OCI-LY3 (cell line): ENCODE measurements at regions not wholly inside any gene's neighbourhood (a gene's known extent, or its start where the extent isn't known, plus 50 kb on each side); places are given as distances from the start of the nearest gene placed in this dataset.

Experiments
- H2AFZ ChIP-seq: fragments of 200-600, 300-600 bp; shearing (Covaris generic); 2 replicates; pipeline ENCODE4 v1.6.0; 2014; ENCODE audit warnings: antibody characterized with exemption, low read depth, low read length
- H3K27ac ChIP-seq: fragments of 200-600, 300-600 bp; sonication (generic); 2 replicates; pipeline ENCODE4 v1.5.1; 2014; ENCODE audit warnings: mild to moderate bottlenecking, low read length, moderate library complexity, mixed read lengths
- H3K27me3 ChIP-seq: fragments of 200-600, 300-600 bp; sonication (generic); 2 replicates; pipeline ENCODE4 v1.6.1; 2014; ENCODE audit warnings: low read depth, low read length, mixed read lengths
- H3K36me3 ChIP-seq: fragments of 200-600, 300-600 bp; sonication (generic); replicated peaks from 2 replicates; pipeline ENCODE3; 2014; ENCODE audit warnings: low read depth, low read length, mixed read lengths
- H3K4me1 ChIP-seq: fragments of 300-600, 200-600 bp; sonication (generic); 2 replicates; pipeline ENCODE4 v1.6.1; 2014; ENCODE audit warnings: low read length, mixed read lengths
- H3K4me2 ChIP-seq: fragments of 200-600, 300-600 bp; sonication (generic); 2 replicates; pipeline ENCODE4 v1.6.1; 2014; ENCODE audit warnings: low read length, mixed read lengths
- H3K4me3 ChIP-seq: fragments of 300-600, 200-600 bp; sonication (generic); 2 replicates; pipeline ENCODE4 v1.5.1; 2014; ENCODE audit warnings: antibody characterized with exemption, mild to moderate bottlenecking, low read length, moderate library complexity
- H3K79me2 ChIP-seq: fragments of 300-600, 200-600 bp; shearing (Covaris generic); 2 replicates; pipeline ENCODE4 v1.6.1; 2014; ENCODE audit warnings: mild to moderate bottlenecking, low read length, mixed read lengths
- H3K9ac ChIP-seq: fragments of 300-600, 200-600 bp; shearing (Covaris generic); 2 replicates; pipeline ENCODE4 v1.6.0; 2014; ENCODE audit warnings: mild to moderate bottlenecking, low read length, moderate library complexity
- H3K9me3 ChIP-seq: fragments of 200-600, 300-600 bp; shearing (Covaris generic); 2 replicates; pipeline ENCODE4 v1.6.1; 2014; ENCODE audit warnings: low read length, mixed read lengths; ENCODE audit not compliant: insufficient read depth
- H4K20me1 ChIP-seq: fragments of 200-600, 300-600 bp; sonication (generic); 2 replicates; pipeline ENCODE4 v1.6.1; 2016; ENCODE audit warnings: low read length, mixed read lengths; ENCODE audit not compliant: insufficient read depth
- EZH2phosphoT487 ChIP-seq: fragments of 200-600 bp; shearing (Covaris generic); IDR thresholded peaks from 2 replicates; pipeline ENCODE4 v1.6.1; 2018; ENCODE audit warnings: antibody characterized with exemption, mixed run types, low read depth
- TF ChIP-seq, protein P1 (sequence below): fragments of 200-600, 300-600 bp; sonication (generic); IDR thresholded peaks from 2 replicates; pipeline ENCODE4 v1.5.1; 2014; ENCODE audit warnings: antibody characterized with exemption, low read length, low read depth

DNA sequence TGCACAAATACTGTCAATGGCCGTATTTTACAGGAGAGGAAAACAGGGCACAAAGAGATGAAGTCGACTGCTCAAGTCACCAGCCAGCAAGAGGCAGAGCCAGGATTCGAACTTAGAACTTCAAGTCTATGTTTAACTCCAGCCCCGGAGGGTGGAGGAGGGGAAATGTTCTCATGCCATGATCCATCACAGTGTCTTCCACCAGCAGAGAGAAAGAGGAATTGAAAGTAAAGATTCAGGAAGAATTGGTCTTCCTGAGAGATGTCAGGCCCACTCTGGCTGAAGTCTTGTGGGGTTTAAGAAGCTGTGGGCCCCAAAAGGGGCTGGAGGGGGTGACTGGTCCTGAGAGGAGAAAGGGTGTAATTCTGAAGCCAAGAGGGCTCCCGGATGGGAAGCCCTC lies 260.0 kb downstream of the TNS1 start:
- Histone ChIP-seq H3K79me2 (no peaks in the 10 kb centered on the region), H3K9me3 (no peaks in the 10 kb centered on the region), H3K27ac (no peak overlapping the region), H3K27me3 (peaks cover 4% of the 10 kb centered on the region; the same call in 1 of the 2 replicates), H3K4me2 (no peak overlapping the region), H3K4me3 (no peak overlapping the region), H4K20me1 (no peaks in the 10 kb centered on the region), H2AFZ (no peak overlapping the region), H3K9ac (no peak overlapping the region), H3K4me1 (no peaks in the 10 kb centered on the region), H3K36me3 (no peaks in the 10 kb centered on the region)
- TF ChIP-seq, protein P1, sequence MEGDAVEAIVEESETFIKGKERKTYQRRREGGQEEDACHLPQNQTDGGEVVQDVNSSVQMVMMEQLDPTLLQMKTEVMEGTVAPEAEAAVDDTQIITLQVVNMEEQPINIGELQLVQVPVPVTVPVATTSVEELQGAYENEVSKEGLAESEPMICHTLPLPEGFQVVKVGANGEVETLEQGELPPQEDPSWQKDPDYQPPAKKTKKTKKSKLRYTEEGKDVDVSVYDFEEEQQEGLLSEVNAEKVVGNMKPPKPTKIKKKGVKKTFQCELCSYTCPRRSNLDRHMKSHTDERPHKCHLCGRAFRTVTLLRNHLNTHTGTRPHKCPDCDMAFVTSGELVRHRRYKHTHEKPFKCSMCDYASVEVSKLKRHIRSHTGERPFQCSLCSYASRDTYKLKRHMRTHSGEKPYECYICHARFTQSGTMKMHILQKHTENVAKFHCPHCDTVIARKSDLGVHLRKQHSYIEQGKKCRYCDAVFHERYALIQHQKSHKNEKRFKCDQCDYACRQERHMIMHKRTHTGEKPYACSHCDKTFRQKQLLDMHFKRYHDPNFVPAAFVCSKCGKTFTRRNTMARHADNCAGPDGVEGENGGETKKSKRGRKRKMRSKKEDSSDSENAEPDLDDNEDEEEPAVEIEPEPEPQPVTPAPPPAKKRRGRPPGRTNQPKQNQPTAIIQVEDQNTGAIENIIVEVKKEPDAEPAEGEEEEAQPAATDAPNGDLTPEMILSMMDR, result no peak
- no peak for TF ChIP-seq EZH2phosphoT487

DNA sequence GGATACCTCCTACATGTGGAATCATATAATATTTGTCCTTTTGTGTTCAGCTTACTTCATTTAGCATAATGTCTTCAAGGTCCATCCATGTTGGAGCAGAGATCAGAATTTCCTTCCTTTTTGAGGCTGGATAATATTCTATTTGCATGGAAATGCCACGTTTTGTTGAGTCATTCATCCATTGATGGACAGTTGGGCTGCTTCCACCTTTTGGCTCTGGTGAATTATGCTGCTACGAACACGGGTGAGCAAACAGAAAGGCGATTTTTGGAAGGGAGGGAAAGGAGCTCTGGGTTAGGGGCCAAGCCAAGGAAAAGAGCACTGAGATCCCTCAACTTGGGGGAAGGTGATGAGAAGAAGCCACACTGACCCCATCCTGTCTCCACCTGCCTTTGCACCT lies 260.5 kb downstream of the TNS1 start:
- Histone ChIP-seq H3K4me2 (no peak overlapping the region), H3K36me3 (no peaks in the 10 kb centered on the region), H3K9me3 (no peaks in the 10 kb centered on the region), H3K27me3 (peaks cover 4% of the 10 kb centered on the region; the same call in 1 of the 2 replicates), H3K79me2 (no peaks in the 10 kb centered on the region), H2AFZ (no peak overlapping the region), H3K4me3 (no peak overlapping the region), H4K20me1 (no peaks in the 10 kb centered on the region), H3K9ac (no peak overlapping the region), H3K27ac (no peak overlapping the region), H3K4me1 (no peaks in the 10 kb centered on the region)
- TF ChIP-seq, protein P1, result no peak
- no peak for TF ChIP-seq EZH2phosphoT487

DNA sequence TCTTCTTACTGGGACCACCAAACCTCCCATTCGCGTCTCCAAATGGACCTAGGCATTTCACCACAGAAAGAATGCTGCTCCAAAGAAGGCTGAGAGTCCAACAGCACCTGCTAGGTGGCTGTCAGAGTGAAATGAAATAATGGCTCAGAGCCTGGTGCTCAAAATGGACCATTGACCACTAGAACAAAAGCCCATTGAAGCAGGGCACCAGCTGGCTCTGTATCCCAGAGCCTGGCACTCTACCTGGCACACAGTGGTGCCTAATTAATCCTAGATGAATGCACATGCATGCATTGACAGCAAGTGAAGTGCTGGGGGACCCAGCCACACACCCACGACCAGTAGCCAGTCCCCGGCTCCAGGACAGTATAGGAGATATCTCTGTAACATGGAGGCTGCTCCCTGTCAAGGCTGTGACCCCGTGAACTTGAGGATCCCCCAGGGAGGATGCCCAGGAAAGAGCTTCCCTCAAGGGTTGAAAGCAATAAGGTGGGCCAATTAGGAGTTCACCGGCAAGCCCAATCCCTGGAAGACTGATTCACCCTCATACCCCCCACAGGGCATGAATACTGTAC lies 261.3 kb downstream of the TNS1 start:
- H3K4me2 ChIP-seq, result no peak overlapping the region
- no peaks in the 10 kb centered on the region for H3K79me2 ChIP-seq
- H3K36me3 ChIP-seq, result no peaks in the 10 kb centered on the region
- no peak overlapping the region for H3K9ac ChIP-seq
- no peak overlapping the region for H3K4me3 ChIP-seq
- no peak overlapping the region for H3K27ac ChIP-seq
- no peaks in the 10 kb centered on the region for H3K4me1 ChIP-seq
- H2AFZ ChIP-seq, result no peak overlapping the region
- no peaks in the 10 kb centered on the region for H3K9me3 ChIP-seq
- peaks cover 4% of the 10 kb centered on the region; the same call in 1 of the 2 replicates for H3K27me3 ChIP-seq
- H4K20me1 ChIP-seq, result no peaks in the 10 kb centered on the region
- TF ChIP-seq EZH2phosphoT487, result no peak
- TF ChIP-seq, protein P1, result no peak

DNA sequence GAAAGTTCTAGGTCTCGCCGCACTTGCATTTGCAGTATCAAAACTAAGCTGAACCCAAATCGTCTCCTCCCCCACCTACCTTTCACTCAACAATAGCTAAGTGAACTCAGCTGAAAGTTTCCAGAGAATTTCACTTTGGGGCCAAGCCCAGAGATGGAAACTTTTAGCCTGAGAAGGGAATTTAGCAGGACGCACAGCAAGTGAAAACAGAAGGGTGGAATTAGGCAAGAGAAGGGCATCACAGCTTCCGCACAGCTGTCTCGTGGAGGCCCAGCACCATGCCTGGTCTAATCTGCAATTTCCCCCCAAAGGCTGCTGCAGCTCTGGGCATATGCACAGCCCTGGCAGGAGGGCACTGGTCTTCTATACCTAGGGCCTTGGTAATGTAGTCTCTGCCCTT lies 262.0 kb downstream of the TNS1 start:
- Histone ChIP-seq H3K79me2 (no peaks in the 10 kb centered on the region), H3K27me3 (peaks cover 4% of the 10 kb centered on the region; the same call in 1 of the 2 replicates), H3K9me3 (no peaks in the 10 kb centered on the region), H4K20me1 (no peaks in the 10 kb centered on the region), H3K4me2 (no peak overlapping the region), H3K9ac (no peak overlapping the region), H3K27ac (no peak overlapping the region), H3K4me1 (no peaks in the 10 kb centered on the region), H3K36me3 (no peaks in the 10 kb centered on the region), H2AFZ (no peak overlapping the region), H3K4me3 (no peak overlapping the region)
- TF ChIP-seq EZH2phosphoT487, result no peak
- TF ChIP-seq, protein P1, result no peak
